Trophoblast cell (in vitro differentiated cells and primary cell): ENCODE measurements at regions not wholly inside any gene's neighbourhood (a gene's known extent, or its start where the extent isn't known, plus 50 kb on each side); places are given as distances from the start of the nearest gene placed in this dataset.

Experiments used
- DNase-seq, 2 donors: peaks; one replicate each; pipeline ENCODE4 v3.0.0-alpha.2; 2016
- H2AFZ ChIP-seq: 2 replicates; pipeline ENCODE4 v1.6.1; 2013; ENCODE audit warnings: low read length, moderate library complexity, mild to moderate bottlenecking; ENCODE audit not compliant: insufficient read depth, poor library complexity
- H2AK5ac ChIP-seq: 2 replicates; pipeline ENCODE4 v1.6.1; 2013; ENCODE audit warnings: mild to moderate bottlenecking, low read length
- H2BK120ac ChIP-seq: 2 replicates; pipeline ENCODE4 v1.6.1; 2013; ENCODE audit warnings: low read length, mild to moderate bottlenecking, moderate library complexity; ENCODE audit not compliant: insufficient read depth, poor library complexity
- H2BK12ac ChIP-seq: 2 replicates; pipeline ENCODE4 v1.6.1; 2013; ENCODE audit warnings: mild to moderate bottlenecking, low read length, moderate library complexity
- H2BK5ac ChIP-seq: 2 replicates; pipeline ENCODE4 v1.6.1; 2013; ENCODE audit warnings: low read length, low read depth, moderate library complexity, mild to moderate bottlenecking; ENCODE audit not compliant: poor library complexity
- H3K14ac ChIP-seq: 2 replicates; pipeline ENCODE4 v1.6.1; 2013; ENCODE audit warnings: mild to moderate bottlenecking, low read length
- H3K18ac ChIP-seq: 2 replicates; pipeline ENCODE4 v1.6.1; 2013; ENCODE audit warnings: mild to moderate bottlenecking, low read length
- H3K23ac ChIP-seq: 2 replicates; pipeline ENCODE4 v1.6.1; 2013; ENCODE audit warnings: low read length
- H3K27ac ChIP-seq: 2 replicates; pipeline ENCODE4 v1.5.1; 2013; ENCODE audit warnings: low read depth, mild to moderate bottlenecking, inconsistent platforms, low read length, moderate library complexity
- H3K27me3 ChIP-seq: 2 replicates; pipeline ENCODE4 v1.6.1; 2013; ENCODE audit warnings: inconsistent platforms, mild to moderate bottlenecking, low read length, moderate library complexity; ENCODE audit not compliant: insufficient read depth
- H3K36me3 ChIP-seq, 2 experiments: 1 replicate in 1 of 2; 2 replicates in 1 of 2; pipeline ENCODE4 v1.6.1; 2013; ENCODE audit warnings: low read length in 2 of 2, mild to moderate bottlenecking in 2 of 2, moderate library complexity in 1 of 2; ENCODE audit not compliant: insufficient read depth in 2 of 2, control insufficient read depth in 1 of 2
- H3K4ac ChIP-seq: 2 replicates; pipeline ENCODE4 v1.6.1; 2013; ENCODE audit warnings: low read depth, mild to moderate bottlenecking, low read length, moderate library complexity
- H3K4me1 ChIP-seq, 2 experiments: 1 replicate in 1 of 2; 2 replicates in 1 of 2; pipeline ENCODE4 v1.6.1; 2013; ENCODE audit warnings: low read length in 2 of 2, mild to moderate bottlenecking in 2 of 2, moderate library complexity in 1 of 2; ENCODE audit not compliant: insufficient read depth in 2 of 2, control insufficient read depth in 1 of 2
- H3K4me2 ChIP-seq: 2 replicates; pipeline ENCODE4 v1.6.1; 2013; ENCODE audit warnings: inconsistent platforms, mild to moderate bottlenecking, low read length, moderate library complexity
- H3K4me3 ChIP-seq: 2 replicates; pipeline ENCODE4 v1.5.1; 2013; ENCODE audit warnings: mild to moderate bottlenecking, low read depth, low read length, inconsistent platforms
- H3K79me1 ChIP-seq: one replicate; pipeline ENCODE4 v1.6.1; 2013; ENCODE audit warnings: low read length
- H3K79me2 ChIP-seq: 2 replicates; pipeline ENCODE4 v1.6.1; 2013; ENCODE audit warnings: low read length, mild to moderate bottlenecking; ENCODE audit not compliant: control insufficient read depth, insufficient read depth, poor library complexity
- H3K9ac ChIP-seq: 2 replicates; pipeline ENCODE4 v1.6.1; 2013; ENCODE audit warnings: mild to moderate bottlenecking, low read length
- H3K9me3 ChIP-seq: 2 replicates; pipeline ENCODE4 v1.6.1; 2013; ENCODE audit warnings: low read depth, mild to moderate bottlenecking, control low read depth, inconsistent platforms, low read length; ENCODE audit not compliant: insufficient read depth
- H4K12ac ChIP-seq: 2 replicates; pipeline ENCODE4 v1.6.1; 2013; ENCODE audit warnings: low read depth, mild to moderate bottlenecking, low read length, moderate library complexity
- H4K8ac ChIP-seq: 2 replicates; pipeline ENCODE4 v1.6.1; 2013; ENCODE audit warnings: low read depth, mild to moderate bottlenecking, low read length, moderate library complexity
- H4K91ac ChIP-seq: one replicate; pipeline ENCODE4 v1.6.1; 2013; ENCODE audit warnings: low read depth, mild to moderate bottlenecking, low read length, moderate library complexity
- WGBS: extraction: QIAGEN DNeasy Blood & Tissue Kit; methylation state at CpG from one replicate; pipeline ENCODE4 v1.1.7; 2013; ENCODE audit warnings: missing lambda C conversion rate; ENCODE audit not compliant: insufficient read length, insufficient coverage; ENCODE audit errors: extremely low coverage; 5-methylcytosine and 5-hydroxymethylcytosine counted together

DNA sequence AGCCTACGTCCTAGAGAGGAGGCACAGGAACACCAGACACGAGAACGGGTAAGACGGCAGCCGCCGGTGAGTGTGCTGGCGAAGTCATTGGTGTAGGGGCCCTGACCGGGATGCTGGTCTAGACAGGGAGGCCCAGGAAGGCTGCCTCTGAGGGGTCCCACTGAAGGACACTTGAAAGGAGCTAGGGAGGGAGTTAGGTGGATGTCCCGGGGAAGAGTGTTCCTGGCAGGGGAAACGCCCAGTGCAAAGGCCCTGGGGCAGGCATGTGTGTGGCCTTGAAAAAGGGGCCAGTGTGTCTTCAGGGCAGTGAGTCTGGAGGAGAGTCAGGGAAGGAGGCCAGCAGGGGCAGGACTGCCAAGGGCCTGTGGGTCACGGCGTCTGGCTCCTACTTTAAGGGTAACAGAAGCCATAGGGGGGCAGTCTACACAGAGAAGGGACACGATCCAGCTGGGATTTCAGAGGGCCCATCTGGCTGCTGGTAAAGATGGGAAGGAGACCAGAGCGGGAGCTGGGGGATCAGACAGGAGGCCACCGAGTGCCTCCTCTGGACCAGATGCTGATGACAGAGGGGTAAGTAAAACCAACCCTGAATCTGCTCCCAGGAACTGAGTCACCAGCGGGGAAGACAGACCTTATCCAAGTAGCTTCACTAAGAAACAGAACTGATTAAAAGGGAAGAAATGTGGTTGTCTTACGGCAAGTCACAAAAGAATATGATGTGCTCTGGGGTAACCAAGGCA, 115.9 kb downstream of the LITAF start:
- Histone ChIP-seq H4K8ac (no peak overlapping the region), H3K4me3 (no peak overlapping the region), H3K4ac (no peak overlapping the region), H2AFZ (no peak overlapping the region), H2BK5ac (no peak overlapping the region), H3K27me3 (no peaks in the 10 kb centered on the region), H3K4me2 (no peak overlapping the region), H3K14ac (no peak overlapping the region), H3K9me3 (no peaks in the 10 kb centered on the region), H3K23ac (no peak overlapping the region), H3K18ac (no peak overlapping the region), H2BK12ac (no peak overlapping the region), H3K79me2 (no peaks in the 10 kb centered on the region), H3K27ac (no peak overlapping the region), H3K4me1 (no peaks in the 10 kb centered on the region), H2BK120ac (no peak overlapping the region), H3K79me1 (no peaks in the 10 kb centered on the region), H3K9ac (no peak overlapping the region), H4K12ac (no peak overlapping the region), H4K91ac (no peak overlapping the region), H2AK5ac (no peak overlapping the region), H3K36me3 (no peaks in the 10 kb centered on the region)
- no CpG with 5 or more reads among the region's 17 CpGs for WGBS
- DNase-seq = no peak

DNA sequence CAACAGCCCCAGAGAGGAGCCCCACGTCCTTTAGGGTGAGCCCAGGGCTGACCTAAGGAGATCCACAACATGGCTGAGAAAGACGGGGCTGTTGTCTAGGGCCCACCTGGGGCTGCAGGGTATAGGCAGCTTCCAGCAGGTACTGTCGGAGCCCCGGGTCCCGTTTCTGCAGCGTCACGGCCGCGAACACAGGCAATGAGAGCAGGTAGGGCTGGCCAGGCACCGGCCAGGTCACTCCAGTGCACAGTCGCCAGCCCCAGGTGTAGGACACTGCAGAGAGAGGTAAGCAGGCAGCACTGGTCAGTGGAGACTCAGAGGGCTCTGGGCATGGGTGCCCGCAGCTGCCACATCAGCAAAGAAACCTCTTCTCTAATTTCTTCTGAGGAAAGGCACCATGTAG, 115.2 kb downstream of the LITAF start:
- Histone ChIP-seq H3K14ac (no peak overlapping the region), H3K23ac (no peak overlapping the region), H2BK5ac (no peak overlapping the region), H2AFZ (no peak overlapping the region), H3K9ac (no peak overlapping the region), H3K27ac (no peak overlapping the region), H3K4me3 (no peak overlapping the region), H2BK12ac (no peak overlapping the region), H2BK120ac (no peak overlapping the region), H3K79me1 (no peaks in the 10 kb centered on the region), H3K4me2 (no peak overlapping the region), H3K18ac (no peak overlapping the region), H4K8ac (no peak overlapping the region), H2AK5ac (no peak overlapping the region), H3K4me1 (no peaks in the 10 kb centered on the region), H3K9me3 (no peaks in the 10 kb centered on the region), H3K4ac (no peak overlapping the region), H3K36me3 (no peaks in the 10 kb centered on the region), H3K79me2 (no peaks in the 10 kb centered on the region), H4K91ac (no peak overlapping the region), H4K12ac (no peak overlapping the region), H3K27me3 (no peaks in the 10 kb centered on the region)
- WGBS = no CpG with 5 or more reads among the region's 12 CpGs
- DNase-seq = no peak

DNA sequence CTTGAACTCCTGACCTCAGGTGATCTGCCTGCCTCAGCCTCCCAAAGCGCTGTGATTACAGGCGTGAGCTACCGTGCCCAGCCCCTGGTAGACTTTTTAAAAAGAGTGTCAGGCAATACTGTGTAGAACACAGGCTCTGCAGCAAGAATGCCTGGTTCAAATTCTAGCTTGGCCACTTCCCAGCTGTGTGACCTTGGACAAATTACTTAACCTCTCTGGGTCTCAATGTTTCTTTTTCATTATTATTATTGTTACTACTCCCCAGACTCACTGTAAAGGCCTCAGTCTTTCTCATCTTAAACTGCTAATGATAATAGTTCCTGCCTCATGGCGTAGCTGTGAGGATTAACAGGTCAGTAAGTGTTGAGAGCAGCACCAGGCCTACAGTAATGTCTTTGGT, 114.3 kb downstream of the LITAF start:
- Histone ChIP-seq H3K4me1 (no peaks in the 10 kb centered on the region), H2AFZ (no peak overlapping the region), H4K8ac (no peak overlapping the region), H3K4me2 (no peak overlapping the region), H2AK5ac (no peak overlapping the region), H3K27me3 (no peaks in the 10 kb centered on the region), H3K4me3 (no peak overlapping the region), H4K12ac (no peak overlapping the region), H3K79me2 (no peaks in the 10 kb centered on the region), H3K27ac (no peak overlapping the region), H3K9me3 (no peaks in the 10 kb centered on the region), H3K79me1 (no peaks in the 10 kb centered on the region), H4K91ac (no peak overlapping the region), H2BK12ac (no peak overlapping the region), H3K36me3 (no peaks in the 10 kb centered on the region), H3K23ac (no peak overlapping the region), H2BK120ac (no peak overlapping the region), H3K9ac (no peak overlapping the region), H3K4ac (no peak overlapping the region), H3K18ac (no peak overlapping the region), H3K14ac (no peak overlapping the region), H2BK5ac (no peak overlapping the region)
- WGBS = no CpG with 5 or more reads among the region's 4 CpGs
- no peak for DNase-seq

GRCh38 chr16:11472851-11473250, 113.9 kb downstream of the LITAF start:
- no peak overlapping the region for H4K8ac ChIP-seq
- no peaks in the 10 kb centered on the region for H3K9me3 ChIP-seq
- H3K23ac ChIP-seq = no peak overlapping the region
- no peak for DNase-seq
- no peak overlapping the region for H3K18ac ChIP-seq
- H3K4me1 ChIP-seq = no peaks in the 10 kb centered on the region
- no peak overlapping the region for H2AFZ ChIP-seq
- WGBS = no CpG with 5 or more reads among the region's 9 CpGs
- H4K12ac ChIP-seq = no peak overlapping the region
- no peak overlapping the region for H2BK5ac ChIP-seq
- H3K79me1 ChIP-seq = no peaks in the 10 kb centered on the region
- no peak overlapping the region for H3K27ac ChIP-seq
- no peak overlapping the region for H2BK12ac ChIP-seq
- no peak overlapping the region for H3K4me3 ChIP-seq
- H4K91ac ChIP-seq = no peak overlapping the region
- H2AK5ac ChIP-seq = no peak overlapping the region
- H3K4ac ChIP-seq = no peak overlapping the region
- H2BK120ac ChIP-seq = no peak overlapping the region
- no peak overlapping the region for H3K9ac ChIP-seq
- H3K79me2 ChIP-seq = no peaks in the 10 kb centered on the region
- no peak overlapping the region for H3K14ac ChIP-seq
- no peaks in the 10 kb centered on the region for H3K36me3 ChIP-seq
- no peak overlapping the region for H3K4me2 ChIP-seq
- no peaks in the 10 kb centered on the region for H3K27me3 ChIP-seq
